ENCODE measurements at regions not wholly inside any gene's neighbourhood (a gene's known extent, or its start where the extent isn't known, plus 50 kb on each side); places are given as distances from the start of the nearest gene placed in this dataset.

DNA sequence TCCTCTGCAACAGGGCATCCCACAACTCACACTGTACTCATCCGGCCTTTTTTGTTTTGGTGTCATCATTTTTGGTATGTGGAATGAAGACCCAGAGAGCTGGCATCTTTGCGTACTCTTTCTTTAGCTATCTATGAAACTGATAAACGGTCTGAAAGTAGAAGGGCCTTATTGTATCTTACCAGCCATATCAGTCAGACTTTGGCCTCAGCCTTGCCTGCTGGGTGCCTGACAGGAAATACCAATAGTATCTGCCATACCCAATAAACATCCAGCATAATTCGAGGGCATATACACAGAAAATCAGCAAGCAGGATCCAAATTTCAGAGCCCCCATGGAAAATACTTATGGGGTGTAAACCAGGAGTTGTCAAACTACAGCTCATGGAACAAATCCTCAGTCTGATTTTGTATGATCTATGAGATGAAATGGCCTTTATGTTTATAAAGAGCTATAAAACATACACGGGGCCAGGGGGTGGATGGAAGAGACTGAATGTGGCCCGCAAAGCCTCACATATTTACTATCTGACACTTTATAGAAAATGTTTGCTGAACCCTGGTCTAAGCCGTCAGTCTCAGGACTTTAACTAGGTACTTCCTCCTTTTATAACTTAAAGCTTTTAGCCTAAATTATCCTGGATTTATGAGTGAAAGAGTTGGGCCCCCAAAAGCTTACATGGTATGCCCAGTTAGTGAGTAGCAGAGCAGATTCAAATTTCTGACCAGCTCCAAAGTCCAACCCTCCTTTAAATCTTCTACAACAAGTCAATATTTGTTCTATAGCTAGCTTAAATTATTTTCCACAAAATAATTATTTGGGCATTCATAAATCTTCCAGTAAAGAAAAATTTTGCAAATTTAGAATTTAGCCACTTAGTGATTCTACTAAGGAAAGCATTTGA is 308.0 kb upstream of the PUM3 start (continued):
- TF ChIP-seq ZNF19 (tag by site-specific recombination; IDR thresholded peaks at IDR 0.05; ENCODE audit: low read depth) (no peak), WT1 (tag by site-specific recombination; IDR thresholded peaks at IDR 0.05) (no peak), ZNF341 (tag by site-specific recombination; IDR thresholded peaks at IDR 0.05; ENCODE audit: low read depth) (no peak), HOXA7 (CRISPR knock-in tag; IDR thresholded peaks at IDR 0.05; ENCODE audit: borderline replicate concordance) (no peak), ZNF324 (tag by site-specific recombination; IDR thresholded peaks at IDR 0.05) (no peak), ZNF366 (tag by site-specific recombination; conservative IDR thresholded peaks at IDR 0.05) (no peak), KLF7 (tag by site-specific recombination; IDR thresholded peaks at IDR 0.05; ENCODE audit: borderline replicate concordance) (no peak), BCL11B (tag by site-specific recombination; IDR thresholded peaks at IDR 0.05; ENCODE audit: low read depth) (no peak), KLF8 (tag by site-specific recombination; IDR thresholded peaks at IDR 0.05) (no peak)

GRCh38 chr9:3150074-3150473 is 306.2 kb upstream of the PUM3 start:
- TF ChIP-seq ZIC2 (tag by site-specific recombination; IDR thresholded peaks at IDR 0.05) (no peak), GLIS1 (tag by site-specific recombination; IDR thresholded peaks at IDR 0.05) (no peak), ZEB2 (tag by site-specific recombination; IDR thresholded peaks at IDR 0.05) (no peak), ZNF501 (tag by site-specific recombination; IDR thresholded peaks at IDR 0.05) (no peak), ZNF473 (tag by site-specific recombination; IDR thresholded peaks at IDR 0.05) (no peak), ZNF623 (tag by site-specific recombination; IDR thresholded peaks at IDR 0.05) (no peak), ZNF76 (tag by site-specific recombination; IDR thresholded peaks at IDR 0.05; ENCODE audit: borderline replicate concordance, low read depth) (no peak), ZNF24 (tag by site-specific recombination; IDR thresholded peaks at IDR 0.05) (no peak), ZNF274 (IDR thresholded peaks at IDR 0.05; ENCODE audit: low read length) (no peak), ZNF274 (tag by site-specific recombination; IDR thresholded peaks at IDR 0.05; ENCODE audit: borderline replicate concordance) (no peak), ZNF785 (tag by site-specific recombination; IDR thresholded peaks at IDR 0.05) (no peak), ZNF18 (tag by site-specific recombination; IDR thresholded peaks at IDR 0.05) (no peak), ZNF174 (tag by site-specific recombination; IDR thresholded peaks at IDR 0.05) (no peak), ZNF2 (tag by site-specific recombination; IDR thresholded peaks at IDR 0.05) (no peak)
- TF ChIP-seq, protein P1, sequence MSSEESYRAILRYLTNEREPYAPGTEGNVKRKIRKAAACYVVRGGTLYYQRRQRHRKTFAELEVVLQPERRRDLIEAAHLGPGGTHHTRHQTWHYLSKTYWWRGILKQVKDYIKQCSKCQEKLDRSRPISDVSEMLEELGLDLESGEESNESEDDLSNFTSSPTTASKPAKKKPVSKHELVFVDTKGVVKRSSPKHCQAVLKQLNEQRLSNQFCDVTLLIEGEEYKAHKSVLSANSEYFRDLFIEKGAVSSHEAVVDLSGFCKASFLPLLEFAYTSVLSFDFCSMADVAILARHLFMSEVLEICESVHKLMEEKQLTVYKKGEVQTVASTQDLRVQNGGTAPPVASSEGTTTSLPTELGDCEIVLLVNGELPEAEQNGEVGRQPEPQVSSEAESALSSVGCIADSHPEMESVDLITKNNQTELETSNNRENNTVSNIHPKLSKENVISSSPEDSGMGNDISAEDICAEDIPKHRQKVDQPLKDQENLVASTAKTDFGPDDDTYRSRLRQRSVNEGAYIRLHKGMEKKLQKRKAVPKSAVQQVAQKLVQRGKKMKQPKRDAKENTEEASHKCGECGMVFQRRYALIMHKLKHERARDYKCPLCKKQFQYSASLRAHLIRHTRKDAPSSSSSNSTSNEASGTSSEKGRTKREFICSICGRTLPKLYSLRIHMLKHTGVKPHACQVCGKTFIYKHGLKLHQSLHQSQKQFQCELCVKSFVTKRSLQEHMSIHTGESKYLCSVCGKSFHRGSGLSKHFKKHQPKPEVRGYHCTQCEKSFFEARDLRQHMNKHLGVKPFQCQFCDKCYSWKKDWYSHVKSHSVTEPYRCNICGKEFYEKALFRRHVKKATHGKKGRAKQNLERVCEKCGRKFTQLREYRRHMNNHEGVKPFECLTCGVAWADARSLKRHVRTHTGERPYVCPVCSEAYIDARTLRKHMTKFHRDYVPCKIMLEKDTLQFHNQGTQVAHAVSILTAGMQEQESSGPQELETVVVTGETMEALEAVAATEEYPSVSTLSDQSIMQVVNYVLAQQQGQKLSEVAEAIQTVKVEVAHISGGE (tag by site-specific recombination; conservative IDR thresholded peaks at IDR 0.05; ENCODE audit: low read depth), result no peak
- H3K36me3 ChIP-seq (ENCODE audit: control insufficient read depth in 2 of 2, insufficient read depth in 1 of 2, low read length in 2 of 2), result no peaks in the 10 kb centered on the region
- H3K27ac ChIP-seq (ENCODE audit: extremely low read depth, low read depth, low read length), result no peak overlapping the region
- no peaks in the 10 kb centered on the region for H3K4me1 ChIP-seq (ENCODE audit: control insufficient read depth, insufficient read depth, low read length)
- ChIA-PET POLR2A (interaction anchor here (0.5 kb wide), 1 partner anchor 169 kb away, joined by 3 read pairs; no protein-coding TSS in a partner anchor), CTCF (no interaction called here)
- no peaks in the 10 kb centered on the region for H3K9me3 ChIP-seq (ENCODE audit: control insufficient read depth, insufficient read depth, low read depth, low read length)
- H3K4me3 ChIP-seq (ENCODE audit: low read depth, low read length), result no peak overlapping the region

All from HEK293 (cell line).